MM.1S (cell line): ENCODE measurements at regions not wholly inside any gene's neighbourhood (a gene's known extent, or its start where the extent isn't known, plus 50 kb on each side); places are given as distances from the start of the nearest gene placed in this dataset.
A peak's percentile ranks its signal among the peaks of the same experiment; 100 is the strongest.

Experiments used
- DNase-seq: peaks from one replicate; pipeline ENCODE4 v3.0.0-alpha.2; 2015
- H2AFZ ChIP-seq: fragments of 300-600 bp; sonication (generic); 2 replicates; pipeline ENCODE4 v1.6.0; 2016; ENCODE audit warnings: antibody characterized with exemption, low read length
- H3F3A ChIP-seq: fragments of 300-600 bp; sonication (generic); 2 replicates; pipeline ENCODE4 v1.6.1; 2016; ENCODE audit warnings: mild to moderate bottlenecking, antibody characterized with exemption, low read length, moderate library complexity, mixed read lengths; ENCODE audit not compliant: insufficient read depth
- H3K27ac ChIP-seq: fragments of 300-600 bp; sonication (generic); 2 replicates; pipeline ENCODE4 v1.5.1; 2016; ENCODE audit warnings: mild to moderate bottlenecking, low read length
- H3K27me3 ChIP-seq: fragments of 300-600 bp; sonication (generic); replicated peaks from 2 replicates; pipeline ENCODE4 v1.6.0; 2016; ENCODE audit warnings: low read length; ENCODE audit not compliant: insufficient read depth
- H3K36me3 ChIP-seq: fragments of 300-600 bp; sonication (generic); replicated peaks from 2 replicates; pipeline ENCODE4 v1.6.1; 2016; ENCODE audit warnings: mild to moderate bottlenecking, low read length, mixed read lengths; ENCODE audit not compliant: insufficient read depth
- H3K4me1 ChIP-seq: fragments of 300-600 bp; sonication (generic); 2 replicates; pipeline ENCODE4 v1.6.1; 2016; ENCODE audit warnings: low read length, mixed read lengths
- H3K4me2 ChIP-seq: fragments of 300-600 bp; sonication (generic); 2 replicates; pipeline ENCODE4 v1.6.0; 2016; ENCODE audit warnings: low read depth, low read length
- H3K4me3 ChIP-seq: fragments of 300-600 bp; sonication (generic); 2 replicates; pipeline ENCODE4 v1.5.1; 2016; ENCODE audit warnings: low read length, mixed read lengths
- H3K79me2 ChIP-seq: fragments of 300-600 bp; sonication (generic); 2 replicates; pipeline ENCODE4 v1.6.1; 2016; ENCODE audit warnings: mixed run types, low read length, mixed read lengths
- H3K9ac ChIP-seq: fragments of 300-600 bp; sonication (generic); 2 replicates; pipeline ENCODE4 v1.6.1; 2016; ENCODE audit warnings: low read length, mixed read lengths
- H3K9me2 ChIP-seq: fragments of 300-600 bp; sonication (generic); replicated peaks from 2 replicates; pipeline ENCODE4 v1.6.1; 2016; ENCODE audit warnings: mild to moderate bottlenecking, low read length, mixed read lengths; ENCODE audit not compliant: insufficient read depth
- H3K9me3 ChIP-seq: fragments of 300-600 bp; sonication (generic); replicated peaks from 2 replicates; pipeline ENCODE4 v1.6.1; 2016; ENCODE audit warnings: mild to moderate bottlenecking, low read length, mixed read lengths; ENCODE audit not compliant: insufficient read depth
- H4K20me1 ChIP-seq: fragments of 300-600 bp; sonication (generic); 2 replicates; pipeline ENCODE4 v1.6.1; 2016; ENCODE audit warnings: mild to moderate bottlenecking, low read length, moderate library complexity, mixed read lengths; ENCODE audit not compliant: insufficient read depth
- EZH2 ChIP-seq: fragments of 300-600 bp; sonication (generic); optimal IDR thresholded peaks from 2 replicates; pipeline ENCODE3; 2017; ENCODE audit warnings: low read depth, mild to moderate bottlenecking, antibody characterized with exemption, low read length, mixed read lengths
- EZH2phosphoT487 ChIP-seq: fragments of 300-600 bp; sonication (generic); IDR thresholded peaks from 2 replicates; pipeline ENCODE4 v1.6.1; 2018; ENCODE audit warnings: antibody characterized with exemption, low read length
- TF ChIP-seq, protein P1 (sequence below): fragments of 300-600 bp; sonication (generic); IDR thresholded peaks from 2 replicates; pipeline ENCODE4 v1.5.1; 2016; ENCODE audit warnings: antibody characterized with exemption, low read length, mixed read lengths

DNA sequence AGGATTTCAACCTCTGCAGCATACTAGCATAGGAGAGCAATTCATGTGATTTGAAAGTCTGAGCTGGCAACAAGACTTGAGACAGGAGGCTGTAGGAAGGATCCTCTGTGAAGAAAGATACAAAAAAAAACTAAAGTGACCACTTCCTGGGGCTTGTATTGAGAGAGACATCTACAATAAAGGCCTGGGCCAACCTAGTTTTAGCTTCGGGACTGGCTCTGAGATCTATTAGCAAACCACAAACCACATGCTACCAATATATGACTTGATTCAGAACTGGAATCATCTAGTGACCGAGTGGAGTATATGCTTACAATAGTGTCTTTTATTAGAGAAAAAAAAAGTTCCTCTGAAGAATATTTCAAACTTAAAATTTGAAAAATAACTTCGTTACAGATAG, 1448.9 kb upstream of the CDH6 start:
- no peaks in the 10 kb centered on the region for H3K4me1 ChIP-seq
- H4K20me1 ChIP-seq: no peaks in the 10 kb centered on the region
- no peaks in the 10 kb centered on the region for H3K9me2 ChIP-seq
- H3K27ac ChIP-seq: no peak overlapping the region
- TF ChIP-seq EZH2phosphoT487 (no peak), EZH2 (no peak)
- TF ChIP-seq, protein P1, sequence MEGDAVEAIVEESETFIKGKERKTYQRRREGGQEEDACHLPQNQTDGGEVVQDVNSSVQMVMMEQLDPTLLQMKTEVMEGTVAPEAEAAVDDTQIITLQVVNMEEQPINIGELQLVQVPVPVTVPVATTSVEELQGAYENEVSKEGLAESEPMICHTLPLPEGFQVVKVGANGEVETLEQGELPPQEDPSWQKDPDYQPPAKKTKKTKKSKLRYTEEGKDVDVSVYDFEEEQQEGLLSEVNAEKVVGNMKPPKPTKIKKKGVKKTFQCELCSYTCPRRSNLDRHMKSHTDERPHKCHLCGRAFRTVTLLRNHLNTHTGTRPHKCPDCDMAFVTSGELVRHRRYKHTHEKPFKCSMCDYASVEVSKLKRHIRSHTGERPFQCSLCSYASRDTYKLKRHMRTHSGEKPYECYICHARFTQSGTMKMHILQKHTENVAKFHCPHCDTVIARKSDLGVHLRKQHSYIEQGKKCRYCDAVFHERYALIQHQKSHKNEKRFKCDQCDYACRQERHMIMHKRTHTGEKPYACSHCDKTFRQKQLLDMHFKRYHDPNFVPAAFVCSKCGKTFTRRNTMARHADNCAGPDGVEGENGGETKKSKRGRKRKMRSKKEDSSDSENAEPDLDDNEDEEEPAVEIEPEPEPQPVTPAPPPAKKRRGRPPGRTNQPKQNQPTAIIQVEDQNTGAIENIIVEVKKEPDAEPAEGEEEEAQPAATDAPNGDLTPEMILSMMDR: no peak
- no peak overlapping the region for H2AFZ ChIP-seq
- H3K36me3 ChIP-seq: no peaks in the 10 kb centered on the region
- no peaks in the 10 kb centered on the region for H3K9me3 ChIP-seq
- H3F3A ChIP-seq: no peaks in the 10 kb centered on the region
- no peak overlapping the region for H3K4me3 ChIP-seq
- H3K9ac ChIP-seq: no peak overlapping the region
- 0 out of 2 replicates have a peak overlapping the region, but pooled peaks have one; percentile 6 for H3K4me2 ChIP-seq
- no peaks in the 10 kb centered on the region for H3K79me2 ChIP-seq
- DNase-seq: peak; percentile 86
- no peaks in the 10 kb centered on the region for H3K27me3 ChIP-seq

DNA sequence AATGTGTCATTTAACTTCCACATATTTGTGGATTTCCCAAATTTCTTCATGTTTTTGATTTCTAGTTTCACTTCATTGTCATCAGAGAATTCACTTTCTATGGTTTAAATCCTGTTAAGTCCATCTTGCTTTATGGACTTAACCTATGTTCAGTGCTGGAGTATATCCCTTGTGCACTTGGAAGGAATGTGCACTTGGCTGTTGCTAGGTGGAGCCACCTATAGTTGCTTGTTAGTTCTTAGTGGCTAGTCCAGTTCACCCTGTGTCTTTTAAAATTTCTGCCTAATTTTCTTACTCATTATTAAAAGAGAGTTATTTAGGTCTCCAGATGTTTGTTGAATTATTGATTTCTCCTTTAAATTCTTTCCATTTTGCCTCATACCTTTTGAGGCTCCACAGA, 1472.5 kb upstream of the CDH6 start:
- Histone ChIP-seq H4K20me1 (no peaks in the 10 kb centered on the region), H2AFZ (no peak overlapping the region), H3K9me2 (no peaks in the 10 kb centered on the region), H3K4me1 (no peaks in the 10 kb centered on the region), H3K4me3 (no peak overlapping the region), H3K9ac (no peak overlapping the region), H3K4me2 (no peak overlapping the region), H3F3A (no peaks in the 10 kb centered on the region), H3K27ac (no peak overlapping the region), H3K79me2 (no peaks in the 10 kb centered on the region), H3K36me3 (no peaks in the 10 kb centered on the region), H3K27me3 (no peaks in the 10 kb centered on the region), H3K9me3 (no peaks in the 10 kb centered on the region)
- no peak for DNase-seq
- TF ChIP-seq EZH2phosphoT487: no peak
- no peak for TF ChIP-seq EZH2
- TF ChIP-seq, protein P1: no peak

DNA sequence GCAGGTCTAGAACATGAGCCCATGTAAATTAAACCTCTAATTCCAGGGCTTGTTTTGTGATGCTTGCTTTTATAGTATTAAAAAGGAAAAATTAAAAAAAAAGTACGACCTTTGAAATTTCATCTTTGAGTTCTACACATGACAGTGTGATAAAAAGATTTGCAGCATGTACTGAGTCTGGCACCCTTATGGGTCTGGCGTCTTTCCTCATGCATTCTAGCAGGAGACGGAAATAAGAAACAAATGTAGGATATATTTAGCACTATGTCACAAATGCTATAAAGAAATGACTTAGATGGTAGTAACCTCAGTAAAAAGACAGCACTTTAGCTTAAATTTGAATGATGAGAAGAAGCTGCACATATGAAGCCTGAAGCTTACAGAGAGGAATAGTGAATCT, 1474.3 kb upstream of the CDH6 start:
- Histone ChIP-seq H3K9ac (no peak overlapping the region), H3K4me2 (no peak overlapping the region), H3K79me2 (no peaks in the 10 kb centered on the region), H3K27me3 (no peaks in the 10 kb centered on the region), H3K4me1 (no peaks in the 10 kb centered on the region), H3F3A (no peaks in the 10 kb centered on the region), H3K36me3 (no peaks in the 10 kb centered on the region), H3K4me3 (no peak overlapping the region), H2AFZ (no peak overlapping the region), H3K9me3 (no peaks in the 10 kb centered on the region), H3K27ac (no peak overlapping the region), H3K9me2 (no peaks in the 10 kb centered on the region), H4K20me1 (no peaks in the 10 kb centered on the region)
- DNase-seq: no peak
- TF ChIP-seq EZH2phosphoT487 (no peak), EZH2 (no peak)
- TF ChIP-seq, protein P1: no peak
